NCI-H774 (cell line): ENCODE measurements at regions not wholly inside any gene's neighbourhood (a gene's known extent, or its start where the extent isn't known, plus 50 kb on each side); places are given as distances from the start of the nearest gene placed in this dataset.

Source experiments
- DNase-seq: peaks from one replicate; lab custom pipeline; 2025; lab: John Stamatoyannopoulos, UW

DNA sequence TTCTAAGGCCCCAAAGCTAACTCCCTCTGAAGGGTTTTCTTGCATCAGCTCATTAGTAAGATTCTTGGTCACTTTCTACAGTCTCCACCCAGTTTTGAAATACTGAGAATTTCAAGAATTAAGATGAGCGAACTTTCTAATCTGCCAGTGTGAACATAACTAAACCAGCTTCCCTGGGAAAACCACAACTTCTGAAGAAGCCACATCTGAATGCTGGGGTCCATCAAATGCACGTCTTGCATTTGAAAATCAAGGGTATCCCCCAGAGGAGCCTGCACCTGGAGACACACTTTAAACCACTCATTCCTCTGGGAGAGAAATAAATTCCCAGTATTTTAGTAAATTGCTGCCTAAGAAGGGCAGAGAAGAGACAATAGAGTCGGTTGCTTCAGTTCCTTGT lies 292.1 kb upstream of the CDH4 start:
- no peak for DNase-seq

DNA sequence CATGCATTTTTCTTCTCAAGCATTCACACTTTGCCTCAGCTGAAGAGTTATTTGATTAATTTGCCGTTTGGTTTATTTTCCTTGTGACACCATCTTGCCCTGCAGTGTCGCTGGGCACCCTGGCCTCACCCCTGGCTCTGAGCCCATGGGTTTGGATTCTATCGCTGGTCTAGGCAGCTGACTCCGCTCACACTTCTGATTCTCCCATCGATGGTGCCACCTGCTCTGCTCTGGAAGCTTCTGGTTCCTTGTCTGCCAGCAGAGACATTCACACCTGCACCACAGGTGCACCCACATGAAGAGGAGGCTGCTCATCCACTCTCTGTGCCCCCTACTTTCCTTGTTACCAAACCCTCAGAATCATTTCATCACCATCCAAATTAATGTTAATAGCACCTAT lies 291.6 kb upstream of the CDH4 start:
- no peak for DNase-seq

DNA sequence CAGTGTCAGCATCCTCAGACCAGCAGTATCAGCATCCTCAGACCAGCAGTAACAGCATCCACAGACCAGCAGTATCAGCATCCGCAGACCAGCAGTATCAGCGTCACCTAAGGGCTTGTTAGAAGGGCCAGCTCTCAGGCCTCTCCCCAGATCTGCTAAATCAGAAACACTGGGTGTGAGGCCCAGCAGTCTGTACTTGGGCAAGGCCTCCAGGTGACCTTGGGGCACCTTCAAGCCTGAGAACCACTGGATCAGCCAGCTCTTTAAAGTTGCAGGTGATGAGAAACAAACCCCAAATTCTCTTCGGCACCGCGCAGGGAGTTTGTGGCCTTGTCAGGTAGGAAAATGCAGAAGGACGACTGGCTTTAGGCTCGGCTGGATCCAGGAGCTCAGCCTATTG lies 290.5 kb upstream of the CDH4 start:
- DNase-seq: no peak

DNA sequence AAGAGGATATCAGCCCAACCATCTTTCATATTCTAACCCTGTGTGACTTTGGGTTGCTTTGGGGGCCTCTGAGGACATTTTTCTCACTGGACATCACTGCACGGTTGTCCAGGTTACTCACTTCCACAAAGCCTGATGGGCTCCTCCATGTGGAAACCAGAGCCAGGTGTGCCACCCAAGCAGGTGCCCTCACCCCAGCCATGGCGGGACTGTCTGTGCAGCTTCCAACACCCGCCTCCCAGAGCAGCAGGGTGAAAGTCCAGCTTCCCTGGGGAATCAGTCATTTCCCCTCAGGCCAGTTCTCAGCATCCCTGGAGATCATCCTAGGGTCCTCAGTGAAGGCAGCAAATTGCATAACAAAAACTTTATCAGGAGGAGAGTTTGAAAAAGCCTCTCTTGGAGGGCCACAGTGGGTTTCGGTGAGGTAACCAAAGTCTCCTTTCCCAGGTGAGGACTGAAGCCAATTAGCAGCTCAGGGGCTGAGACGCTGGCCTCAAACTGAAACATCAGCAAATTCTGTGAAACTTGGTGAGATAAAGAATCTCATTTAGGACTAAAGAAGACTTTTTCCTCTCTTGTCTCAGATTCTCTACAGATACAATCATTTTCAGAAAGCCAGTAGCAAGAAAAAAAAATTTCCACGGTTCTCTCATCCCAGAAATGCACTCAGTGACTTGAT lies 289.6 kb upstream of the CDH4 start:
- no peak for DNase-seq

DNA sequence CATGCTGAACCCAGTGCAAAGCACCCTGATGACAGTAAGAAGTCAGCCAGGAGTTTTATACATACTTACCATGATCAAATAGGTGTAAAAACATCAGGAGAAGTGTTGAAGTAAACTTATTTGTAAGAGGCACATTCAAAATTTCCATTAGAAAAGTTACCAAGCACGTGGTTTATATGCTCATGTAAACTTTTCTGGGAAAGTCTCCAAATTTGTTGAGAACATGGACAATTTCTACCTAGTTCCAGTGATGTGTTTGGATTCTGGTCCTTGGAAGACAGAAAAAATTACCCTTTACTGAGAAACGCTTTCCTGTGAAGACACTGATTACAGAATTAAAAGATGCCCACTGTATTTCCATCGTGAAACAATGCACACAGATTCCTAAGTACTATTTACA lies 288.9 kb upstream of the CDH4 start:
- DNase-seq: no peak

DNA sequence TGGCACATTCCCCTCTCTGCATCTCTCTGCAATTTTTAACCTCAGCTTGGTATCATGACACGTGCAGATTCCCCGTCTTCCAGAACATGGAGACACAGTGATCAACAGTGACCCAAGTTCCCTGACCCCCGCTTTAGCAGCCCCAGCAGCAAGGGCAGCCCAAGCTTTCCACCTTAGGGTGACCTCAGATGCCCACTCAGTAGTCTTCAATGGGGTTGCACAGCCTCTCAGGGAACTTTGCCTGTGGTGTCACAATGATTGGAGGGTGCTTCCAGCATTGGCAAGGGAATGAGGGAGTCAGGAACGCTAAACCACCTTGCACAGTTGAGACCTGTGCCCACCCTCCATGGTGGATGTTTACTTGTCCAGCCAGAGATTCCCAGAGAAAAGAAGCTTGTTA lies 287.1 kb upstream of the CDH4 start:
- DNase-seq: no peak

DNA sequence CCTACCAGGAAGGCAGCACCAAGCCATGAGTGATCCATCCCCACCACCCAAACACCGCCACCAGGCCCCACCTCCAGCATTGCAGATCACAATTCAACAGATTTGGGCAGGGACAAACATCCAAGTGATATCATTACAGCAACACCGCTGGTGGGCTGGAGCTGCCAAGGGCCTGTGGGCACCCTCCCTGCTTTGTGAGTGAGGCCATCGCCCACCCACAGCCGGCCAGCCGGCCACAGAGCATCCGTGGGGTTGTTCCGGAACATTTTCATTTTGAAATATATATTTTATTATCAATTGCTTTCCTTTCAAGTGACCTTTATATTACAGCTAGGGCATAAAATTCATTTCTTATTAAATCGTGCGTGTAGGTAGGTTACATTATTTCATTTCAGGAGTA lies 286.0 kb upstream of the CDH4 start:
- DNase-seq: no peak

DNA sequence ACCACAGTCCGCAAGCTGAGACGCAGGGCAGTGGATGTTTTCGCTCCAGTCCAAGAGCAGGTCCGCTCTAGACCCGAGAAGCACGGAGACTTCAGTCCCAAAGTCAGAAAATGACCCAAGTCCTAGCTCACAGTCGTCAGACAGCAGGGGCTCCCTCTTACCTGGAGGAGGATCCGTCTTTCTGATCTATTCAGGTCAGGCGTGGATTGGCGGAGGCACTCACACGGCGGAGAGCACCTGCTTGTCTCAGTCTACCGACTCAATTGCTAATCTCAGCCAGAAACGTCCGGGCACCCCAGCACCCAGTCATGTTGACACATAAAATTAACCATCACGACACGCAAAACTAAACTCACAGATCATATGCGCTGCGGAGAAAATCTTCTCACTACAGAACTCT lies 285.3 kb upstream of the CDH4 start:
- no peak for DNase-seq

DNA sequence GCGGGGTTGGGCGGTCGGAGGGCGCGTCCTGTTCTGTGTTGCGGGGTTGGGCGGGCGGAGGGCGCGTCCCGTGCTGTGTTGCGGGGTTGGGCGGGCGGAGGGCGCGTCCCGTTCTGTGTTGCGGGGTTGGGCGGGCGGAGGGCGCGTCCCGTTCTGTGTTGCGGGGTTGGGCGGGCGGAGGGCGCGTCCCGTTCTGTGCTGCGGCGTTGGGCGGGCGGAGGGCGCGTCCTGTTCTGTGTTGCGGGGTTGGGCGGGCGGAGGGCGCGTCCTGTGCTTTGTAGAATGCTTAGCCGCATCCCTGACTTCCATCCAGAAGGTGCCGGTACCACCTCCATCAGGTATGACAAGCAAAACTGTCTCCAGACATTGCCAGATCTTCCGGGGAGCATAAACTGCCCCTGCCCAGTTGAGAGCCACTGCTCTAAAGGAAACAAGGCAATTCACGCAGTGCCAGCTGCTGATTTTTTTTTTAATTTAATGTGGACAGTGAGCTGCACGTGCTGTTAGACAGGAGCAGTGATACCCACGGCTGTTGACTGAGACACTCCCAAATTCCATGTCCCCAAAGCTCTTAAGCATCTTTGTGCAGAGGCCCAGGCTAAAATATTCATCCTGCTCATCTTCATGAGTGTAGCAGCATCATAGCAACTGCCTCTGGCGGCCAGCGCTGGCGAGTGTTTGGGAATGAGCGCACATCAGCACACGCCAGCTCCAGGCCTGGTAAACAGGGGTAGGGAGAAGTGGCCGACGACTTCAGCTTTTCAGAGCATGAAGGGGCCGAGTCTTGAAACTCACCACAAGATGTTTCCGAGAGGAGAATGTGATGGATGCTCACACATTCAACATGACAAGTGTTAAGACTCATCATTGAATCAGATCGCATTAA lies 284.4 kb upstream of the CDH4 start:
- DNase-seq: no peak

DNA sequence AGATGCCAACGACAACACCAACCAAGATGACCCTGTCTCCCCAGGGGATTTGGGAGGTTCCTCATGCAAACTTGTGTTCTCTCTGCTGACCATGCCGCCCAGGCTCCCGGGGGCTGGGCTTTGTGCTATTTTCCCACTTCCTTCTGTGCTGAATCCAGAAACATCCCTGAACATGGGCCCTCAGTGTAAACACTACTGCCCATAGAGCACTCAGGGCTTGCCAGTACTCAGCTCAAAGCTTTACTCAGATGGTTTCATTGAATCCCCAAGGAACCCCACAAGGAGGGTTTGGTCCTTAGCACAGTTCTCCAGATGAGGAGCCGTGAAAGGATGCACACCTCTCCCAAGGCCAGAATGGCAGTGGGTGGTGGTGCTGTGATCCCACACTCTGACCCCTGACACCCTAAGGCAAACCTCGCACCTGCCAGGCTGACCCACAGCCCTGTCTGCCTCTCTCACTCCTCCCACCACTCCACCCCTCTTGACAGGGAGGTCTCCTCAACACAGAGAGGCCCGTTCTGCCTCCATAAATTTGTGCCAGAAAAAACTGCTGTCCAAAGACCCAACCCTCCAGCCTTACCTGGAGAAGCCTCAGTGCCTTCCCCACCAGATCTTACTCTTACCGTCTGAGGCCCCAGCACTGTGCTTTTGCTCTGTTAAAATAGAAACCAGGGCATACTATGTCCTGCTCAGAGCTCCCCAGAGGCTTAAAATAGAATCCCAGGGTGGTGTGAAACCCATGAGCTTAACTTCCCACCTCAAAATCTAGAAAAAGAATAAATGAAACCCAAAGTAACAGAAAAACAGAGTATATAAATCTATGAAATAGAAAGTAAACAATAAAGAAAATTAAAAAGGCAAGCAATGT lies 283.0 kb upstream of the CDH4 start:
- DNase-seq: no peak

DNA sequence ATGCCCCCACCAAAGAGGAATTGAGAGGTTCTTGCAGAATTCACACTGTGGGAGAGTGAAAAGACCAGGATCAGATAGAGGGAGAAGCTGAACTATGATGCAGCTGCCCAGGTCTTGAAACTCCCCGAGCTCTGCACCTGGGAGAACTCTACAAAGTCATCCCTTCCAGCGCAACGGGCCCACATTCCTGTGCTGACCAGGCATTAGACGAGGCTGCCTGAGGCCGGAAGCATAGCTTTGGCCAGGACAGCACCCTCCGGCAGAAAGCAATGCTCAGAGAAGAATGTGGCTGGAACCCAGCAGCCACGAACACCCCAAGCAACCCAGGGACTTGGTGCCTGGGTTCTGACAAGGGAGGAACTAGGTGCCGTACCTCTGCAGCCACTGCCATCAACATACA lies 281.5 kb upstream of the CDH4 start:
- DNase-seq: no peak

DNA sequence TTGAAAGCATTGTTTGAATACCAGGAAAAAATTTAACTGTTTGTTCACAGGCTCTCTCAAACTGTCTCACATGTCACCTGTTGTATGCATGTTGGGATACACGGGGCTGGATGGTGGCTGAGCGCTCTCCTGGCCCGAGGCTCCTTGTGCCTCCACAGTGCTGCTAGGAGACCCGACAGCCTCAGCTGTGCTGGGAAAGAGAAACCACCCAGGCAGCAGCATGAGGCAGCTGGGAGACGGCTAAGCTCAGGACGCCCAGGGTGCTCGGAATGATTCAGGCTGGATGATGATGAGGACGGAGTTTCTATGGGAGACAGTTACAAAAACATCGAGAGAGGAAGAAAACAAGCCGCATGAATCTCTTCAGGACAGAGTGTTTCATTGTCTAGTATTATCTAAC lies 278.0 kb upstream of the CDH4 start:
- no peak for DNase-seq

DNA sequence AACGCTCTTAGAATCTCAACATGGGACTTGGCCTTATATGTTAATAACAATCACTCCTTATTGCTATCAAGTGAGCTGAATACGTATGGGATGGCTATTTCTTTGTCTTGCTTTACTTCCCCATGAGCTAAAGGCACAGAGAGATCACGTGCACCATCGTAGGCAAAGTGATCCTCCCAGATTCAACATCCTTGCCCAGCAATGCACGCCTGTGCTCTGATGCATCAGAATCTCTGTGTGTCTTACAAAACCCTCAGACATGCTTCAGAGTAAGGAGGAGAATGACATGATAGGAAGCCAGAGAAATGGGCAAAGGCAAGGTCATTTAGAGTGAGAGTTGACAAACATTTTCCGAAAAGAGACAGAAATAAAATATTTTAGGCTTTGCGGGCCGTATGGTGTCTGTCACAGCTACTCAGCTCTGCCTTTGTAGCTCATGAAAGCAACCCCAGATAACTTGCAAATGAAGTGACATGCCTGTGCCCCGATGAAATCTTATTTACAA lies 277.6 kb upstream of the CDH4 start:
- no peak for DNase-seq

DNA sequence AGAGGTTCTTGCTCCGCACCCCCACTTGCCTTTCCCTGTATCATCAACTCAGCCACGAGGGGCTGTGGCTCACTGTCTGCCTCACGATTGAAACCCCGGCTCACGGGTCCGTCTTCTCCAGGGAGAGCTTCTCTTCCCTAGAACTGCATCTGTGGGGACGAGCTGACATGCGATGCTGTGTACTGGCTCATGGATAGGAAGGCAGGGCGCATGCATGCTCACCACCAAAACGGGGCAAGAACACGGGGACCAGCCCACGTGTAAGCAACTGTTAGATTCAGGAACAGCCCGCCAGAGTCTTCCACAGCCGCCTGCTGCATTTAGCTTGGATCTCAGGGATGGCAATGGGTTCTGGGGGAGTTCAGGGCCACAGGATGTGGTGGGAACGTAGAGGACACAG lies 275.9 kb upstream of the CDH4 start:
- DNase-seq: no peak

DNA sequence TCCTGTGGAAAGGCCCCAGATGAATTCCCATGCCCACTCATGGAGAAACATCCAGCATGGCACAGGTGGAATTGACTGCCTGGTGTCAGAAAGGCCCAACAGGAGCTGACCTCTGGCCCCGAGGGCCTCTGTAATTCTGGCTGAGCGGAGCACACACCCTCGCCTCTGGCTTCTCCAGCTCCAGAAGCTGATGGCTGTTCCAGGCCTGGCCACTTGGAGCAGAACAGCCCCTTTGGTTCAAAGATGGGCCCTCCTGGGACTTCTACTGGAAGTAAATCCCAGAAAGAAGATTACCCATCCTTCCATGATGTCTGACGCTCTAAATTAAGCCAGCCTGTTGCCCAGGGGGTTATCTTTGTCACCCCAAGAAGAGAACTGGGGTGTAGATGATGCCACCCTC lies 275.1 kb upstream of the CDH4 start:
- no peak for DNase-seq

DNA sequence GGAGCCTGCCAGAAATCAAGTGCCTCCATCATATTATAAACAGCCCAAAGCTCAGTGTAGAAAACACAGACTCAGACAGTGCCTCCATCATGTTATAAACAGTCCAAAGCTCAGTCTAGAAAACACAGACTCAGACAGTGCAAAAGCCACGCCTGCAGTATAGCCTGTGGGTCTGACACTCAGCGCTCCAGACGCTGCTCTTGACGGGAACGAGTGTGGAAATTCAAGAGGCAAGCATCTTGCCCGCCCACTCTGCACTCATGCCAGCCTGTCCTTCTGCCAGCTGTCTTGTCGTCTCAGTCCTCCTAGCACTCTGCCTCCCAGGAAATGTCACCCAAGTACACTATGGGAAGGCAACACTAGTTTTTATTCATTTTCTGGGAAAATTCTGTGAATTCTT lies 274.2 kb upstream of the CDH4 start:
- no peak for DNase-seq

DNA sequence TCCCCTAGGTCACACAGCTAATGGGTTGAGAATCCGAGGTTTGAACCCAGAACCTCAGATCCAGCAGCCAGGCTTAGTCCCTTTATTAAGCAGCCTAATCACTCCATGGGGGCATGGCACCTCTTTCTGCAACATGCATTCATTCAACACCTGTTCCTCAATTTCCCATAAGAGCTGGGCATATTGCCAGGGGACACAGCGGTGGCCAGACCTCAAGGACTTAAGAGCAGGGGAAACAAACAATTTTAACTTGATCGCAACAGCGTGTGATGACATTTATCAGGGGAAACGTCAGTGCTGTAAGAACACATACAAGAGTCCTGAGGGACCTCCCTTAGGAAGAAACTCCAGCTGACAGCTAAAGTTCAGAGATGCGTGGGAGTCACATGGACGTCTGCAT lies 267.4 kb upstream of the CDH4 start:
- peak; percentile 82 for DNase-seq

DNA sequence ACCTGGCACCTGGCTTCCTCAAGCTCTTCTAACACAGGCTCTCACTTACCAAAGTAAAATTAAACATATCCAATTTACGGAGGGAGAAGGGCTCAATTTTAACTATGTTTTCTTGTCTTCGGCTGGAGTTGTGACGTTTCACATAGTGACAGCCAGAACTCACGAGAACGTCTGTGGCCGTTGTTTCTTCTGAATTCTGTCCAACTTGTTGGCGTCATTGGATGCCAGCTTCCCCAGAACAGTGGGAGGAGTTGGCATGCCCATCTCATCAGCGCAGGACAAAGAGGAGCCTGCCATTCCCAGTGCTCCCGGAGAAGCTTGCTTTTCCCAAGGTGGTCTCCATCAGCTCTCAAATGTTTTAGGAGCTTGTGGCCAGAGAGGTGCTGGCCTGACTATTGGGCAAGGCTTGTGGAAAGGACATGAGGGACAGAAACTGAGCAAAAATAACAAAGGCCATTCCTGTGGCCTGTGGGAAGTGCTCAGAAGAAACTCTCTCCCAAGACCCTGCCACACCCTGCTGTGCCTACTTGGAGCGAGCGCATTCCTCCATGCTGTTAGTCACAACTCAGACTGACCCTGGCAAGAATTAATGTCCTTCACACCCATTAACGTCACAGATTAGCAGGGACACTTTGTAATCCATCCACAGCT lies 265.4 kb upstream of the CDH4 start:
- peak; percentile 68 for DNase-seq

DNA sequence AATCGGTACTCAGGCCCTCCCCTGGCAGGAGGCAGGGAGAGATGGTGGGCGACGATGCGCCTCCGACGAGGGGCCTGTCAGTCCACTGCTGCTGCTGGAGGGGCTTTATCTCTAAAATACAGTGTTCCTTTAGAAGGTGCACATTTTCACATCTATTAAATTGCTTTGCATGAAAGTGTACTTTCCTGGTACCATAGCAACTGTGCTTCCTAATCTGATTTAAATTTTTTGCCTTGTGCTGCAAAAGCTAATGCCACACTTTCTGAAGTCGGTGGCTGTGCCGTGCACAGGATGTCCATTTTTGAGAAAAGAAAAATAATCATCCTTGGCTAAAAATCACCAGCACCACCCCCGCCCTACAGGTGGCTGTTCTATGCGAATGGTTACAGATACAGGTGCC lies 262.0 kb upstream of the CDH4 start:
- DNase-seq: no peak

DNA sequence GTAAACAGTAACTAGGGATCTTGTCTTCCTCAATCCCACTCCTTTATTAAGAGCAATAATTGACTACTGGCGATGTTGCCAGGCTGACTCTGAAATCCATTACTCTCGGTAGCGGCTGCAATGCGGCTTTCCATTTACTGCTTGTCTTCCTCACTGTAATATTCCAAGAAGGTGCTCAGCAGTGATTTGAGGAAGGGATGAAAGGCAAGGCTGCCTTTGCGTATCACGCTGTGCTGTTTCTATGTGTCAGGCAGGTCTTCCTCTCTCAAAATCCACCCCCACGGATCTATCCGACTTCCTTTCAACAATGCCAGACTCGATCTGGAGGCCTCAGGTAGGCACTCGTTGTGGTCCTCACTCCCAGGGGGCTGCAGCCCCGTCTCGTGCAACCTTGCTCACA lies 261.4 kb upstream of the CDH4 start:
- DNase-seq: no peak

DNA sequence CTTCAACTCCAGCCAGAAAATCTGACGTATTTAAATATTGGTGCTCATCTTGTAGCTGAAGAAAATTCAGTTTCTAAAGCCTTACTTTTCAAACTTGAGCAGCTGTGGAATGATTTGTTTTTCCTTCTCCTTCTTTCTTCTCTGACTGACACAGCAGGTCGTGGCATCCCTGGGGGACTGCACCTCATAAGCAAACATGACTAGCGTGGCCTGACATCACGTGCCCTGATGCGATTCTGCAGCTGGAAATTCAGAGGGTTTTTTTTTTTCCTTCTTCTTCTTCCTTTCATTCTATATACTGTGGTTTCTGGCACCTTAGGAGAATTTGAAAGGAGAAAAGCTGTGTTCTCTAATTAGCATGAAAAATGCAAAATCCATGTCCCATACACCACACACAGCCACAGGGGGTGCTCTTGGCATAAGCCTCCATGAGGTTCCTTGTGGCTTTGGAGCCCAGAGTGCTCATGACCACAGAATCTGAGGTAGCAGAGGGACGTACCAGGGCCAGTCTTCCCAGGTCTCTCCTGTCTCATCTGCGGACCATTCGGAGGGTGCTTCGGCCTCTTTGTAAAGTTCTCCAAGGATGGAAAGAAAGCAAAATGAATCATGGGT lies 258.5 kb upstream of the CDH4 start:
- no peak for DNase-seq

DNA sequence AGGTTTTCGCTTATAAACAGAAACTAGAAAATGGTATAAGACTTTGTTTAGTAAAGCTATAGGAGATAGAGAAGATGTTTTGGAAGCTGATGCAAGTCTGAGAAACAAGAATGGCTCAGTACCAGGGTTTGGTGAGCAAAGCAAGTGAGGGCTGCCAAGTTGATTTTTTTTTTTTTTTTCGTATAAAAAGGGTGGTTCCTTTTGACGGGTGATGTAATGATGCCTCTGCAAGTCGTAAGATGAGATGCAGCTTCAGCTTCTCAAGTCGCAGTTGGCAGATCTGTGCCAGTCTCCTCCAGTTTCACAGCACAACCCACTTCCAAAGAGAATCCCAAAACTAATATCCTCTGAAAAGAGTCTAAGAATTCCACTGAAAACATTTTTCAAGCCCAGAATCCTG lies 252.8 kb upstream of the CDH4 start:
- no peak for DNase-seq
